HS-27A (cell line): ENCODE measurements at regions not wholly inside any gene's neighbourhood (a gene's known extent, or its start where the extent isn't known, plus 50 kb on each side); places are given as distances from the start of the nearest gene placed in this dataset.
"Not testable (repeated sequence)": the region's sequence is repeated elsewhere in the genome, so short reads cannot be mapped to it uniquely, and the experiment has no call there.

Source experiments
- DNase-seq: peaks from one replicate; pipeline ENCODE4 v3.0.0-alpha.2; 2012; ENCODE audit warnings: low read depth, missing footprints

DNA sequence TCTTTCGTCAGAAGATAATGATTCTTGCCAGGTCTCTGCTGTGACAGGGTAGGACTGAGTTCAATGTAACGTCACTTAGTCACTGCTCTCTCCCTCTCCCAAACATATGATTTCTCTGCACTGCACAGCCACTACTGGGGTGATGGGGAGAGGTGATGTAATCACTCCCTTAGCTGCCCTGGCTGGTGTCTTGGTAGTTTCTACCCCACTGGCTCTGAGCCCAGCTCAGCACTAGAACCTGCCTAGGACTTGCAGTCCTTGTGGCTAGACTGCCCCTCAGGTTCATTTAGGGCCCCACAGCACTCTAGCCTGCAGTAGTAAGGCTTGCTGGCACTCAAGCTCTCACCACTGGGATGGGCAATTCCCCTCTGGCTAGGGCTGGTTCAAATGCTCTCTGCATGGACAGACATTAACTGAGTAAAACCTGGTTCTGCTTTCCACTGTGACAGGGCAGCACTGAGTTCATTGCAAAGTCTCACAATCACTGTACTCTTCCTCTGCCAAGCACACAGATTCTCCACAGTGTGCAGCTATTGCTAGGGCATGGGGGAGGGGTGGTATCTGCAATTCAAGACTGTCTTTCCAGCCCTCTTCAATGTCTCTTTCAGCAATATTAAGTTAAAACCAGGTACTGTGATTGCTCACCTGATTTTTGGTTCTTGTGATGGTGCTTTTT is 571.4 kb upstream of the FAT3 start:
- no peak for DNase-seq

DNA sequence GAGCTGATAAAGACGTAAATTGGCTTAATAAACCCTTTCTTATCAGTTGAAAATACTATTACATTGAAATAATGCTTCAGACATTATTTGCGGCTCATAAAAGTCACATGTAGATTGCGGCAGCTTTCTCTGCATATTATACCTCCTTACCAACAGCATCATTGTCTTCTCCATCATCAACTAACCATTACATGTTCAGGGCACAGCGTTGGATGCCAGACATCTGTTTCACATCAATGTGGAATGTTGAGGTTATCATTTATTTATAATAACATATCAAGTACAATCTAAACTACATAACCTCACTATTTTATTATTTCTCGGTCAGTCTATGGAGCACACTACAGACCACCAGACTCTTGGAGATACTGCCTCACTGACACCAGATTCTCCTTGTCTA is 573.8 kb upstream of the FAT3 start:
- no peak for DNase-seq

DNA sequence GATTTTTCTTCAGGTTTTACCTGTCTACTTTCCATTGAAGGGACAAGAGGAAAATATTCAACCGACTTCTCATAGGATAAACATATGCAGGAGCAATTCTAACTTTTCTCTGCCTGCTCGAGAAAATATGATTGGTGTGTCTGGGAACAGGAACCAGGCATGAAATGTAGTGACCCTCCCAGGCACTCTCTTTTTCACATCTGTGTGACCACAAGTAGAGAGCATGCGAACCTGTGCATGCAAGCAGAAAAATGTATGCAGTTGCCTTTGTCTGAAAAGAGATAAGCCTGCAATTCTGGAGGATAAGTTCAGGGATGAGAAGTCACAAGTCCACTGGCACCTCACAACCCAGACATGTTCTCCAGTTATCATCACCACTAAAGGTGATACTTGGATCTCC is 583.5 kb upstream of the FAT3 start:
- DNase-seq: no peak

DNA sequence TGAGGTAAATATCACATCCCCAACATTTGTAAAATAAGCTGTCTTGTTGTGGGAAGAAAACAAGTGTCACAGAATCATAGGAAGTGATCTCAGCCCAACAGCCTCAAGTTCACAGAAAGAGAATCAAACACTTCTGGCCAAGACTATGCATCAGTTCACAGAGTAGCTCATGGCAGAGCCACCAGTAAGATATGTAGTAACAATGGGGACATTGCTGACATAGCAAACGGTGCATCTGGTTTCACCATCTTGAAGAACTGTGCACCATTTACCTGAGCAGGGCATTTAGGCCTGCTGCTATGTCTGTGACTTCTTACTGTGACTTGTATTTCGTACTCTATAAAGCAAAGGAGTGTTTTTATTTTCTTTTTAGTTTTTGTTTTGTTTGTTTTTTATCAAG is 585.3 kb upstream of the FAT3 start:
- DNase-seq: no peak

DNA sequence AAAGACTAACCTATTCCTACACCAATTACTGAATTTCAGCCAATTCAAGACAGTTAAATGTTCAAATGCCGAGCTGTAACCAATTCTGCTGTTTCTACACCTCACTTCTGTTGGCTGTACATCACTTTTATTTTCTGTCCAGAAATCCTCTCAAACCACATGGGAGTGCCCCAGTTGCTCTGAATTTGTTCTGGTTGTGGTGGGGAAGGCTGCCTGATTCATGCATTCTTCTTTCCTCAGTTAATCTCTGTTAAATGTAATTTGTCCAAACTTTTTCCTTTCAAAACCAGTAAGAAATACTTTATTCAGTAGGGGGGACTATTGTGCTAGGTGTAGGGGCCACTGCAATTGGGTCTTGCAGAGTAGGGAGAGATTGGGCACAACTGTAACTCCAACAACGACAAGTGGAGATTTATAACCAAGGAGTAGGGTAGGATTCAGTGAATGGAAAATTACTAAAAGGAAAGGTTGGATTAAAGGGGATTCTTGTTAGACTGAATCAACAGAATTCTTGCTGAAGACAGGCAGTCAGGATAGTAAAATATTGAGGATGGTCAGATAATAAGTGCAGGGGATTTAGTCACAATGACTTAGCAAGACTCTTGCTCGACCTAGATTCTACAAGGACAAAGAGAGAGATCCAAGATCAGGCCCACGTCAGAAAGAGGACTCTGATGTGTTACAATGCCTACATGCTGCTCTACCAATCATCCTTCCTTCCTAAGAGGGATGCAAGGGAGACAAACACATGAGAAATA is 593.5 kb upstream of the FAT3 start:
- DNase-seq: no peak

DNA sequence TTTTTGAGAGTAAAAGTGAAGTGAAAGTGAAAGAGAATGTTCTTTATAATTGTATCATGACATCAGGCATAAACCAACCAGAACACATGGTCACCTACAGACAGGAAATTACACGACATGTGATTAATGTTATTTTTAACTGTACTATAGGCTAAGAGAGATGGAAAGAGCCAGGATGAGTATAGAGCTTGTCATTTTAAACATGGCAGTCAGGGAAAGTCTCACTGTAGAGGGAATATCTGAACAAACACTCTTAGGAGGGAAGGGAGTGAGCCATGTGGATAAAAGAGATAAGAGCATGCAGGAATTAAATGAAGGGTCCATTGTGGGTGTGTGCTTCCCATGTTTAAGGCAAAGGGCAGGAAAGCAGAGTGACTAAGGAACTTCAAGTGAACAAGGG is 599.1 kb upstream of the FAT3 start:
- DNase-seq: no peak

DNA sequence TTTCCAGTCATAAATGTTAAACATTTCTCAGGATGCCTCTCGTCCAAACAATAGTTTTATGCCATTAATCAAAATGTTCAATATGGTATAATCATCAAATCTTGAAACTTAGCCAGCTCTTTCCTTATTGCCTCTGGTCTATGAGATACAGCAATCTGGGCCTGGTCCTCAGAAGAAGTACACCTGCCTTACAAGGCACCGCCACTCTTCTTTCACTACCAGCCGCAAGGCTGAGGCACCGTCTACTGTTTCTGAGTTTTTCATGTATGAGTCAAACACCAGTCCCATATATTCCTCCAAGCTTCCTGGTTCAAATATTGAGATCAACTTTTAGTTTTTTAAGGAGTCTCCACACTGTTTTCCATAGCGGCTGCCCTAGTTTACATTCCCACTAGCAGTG is 600.6 kb upstream of the FAT3 start:
- no peak for DNase-seq

DNA sequence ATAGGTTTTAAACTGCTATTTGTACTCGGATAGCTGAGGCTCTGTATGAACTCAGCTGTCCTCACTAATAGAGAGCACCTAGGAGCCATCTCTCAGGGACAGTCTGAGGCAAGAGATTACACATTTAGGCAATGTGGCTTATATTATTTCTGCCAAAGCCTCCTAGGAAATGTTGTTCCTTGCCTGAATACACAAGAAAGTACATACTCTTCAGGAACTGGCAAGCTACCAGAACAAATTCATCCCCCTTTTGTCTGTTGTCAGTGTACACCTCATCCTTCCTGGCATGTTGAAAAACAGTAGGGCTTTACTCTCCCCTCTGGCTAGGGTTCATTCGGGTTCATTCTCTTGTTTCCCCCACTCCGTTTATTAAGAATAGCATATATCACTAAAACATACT is 615.9 kb upstream of the FAT3 start:
- DNase-seq: no peak

DNA sequence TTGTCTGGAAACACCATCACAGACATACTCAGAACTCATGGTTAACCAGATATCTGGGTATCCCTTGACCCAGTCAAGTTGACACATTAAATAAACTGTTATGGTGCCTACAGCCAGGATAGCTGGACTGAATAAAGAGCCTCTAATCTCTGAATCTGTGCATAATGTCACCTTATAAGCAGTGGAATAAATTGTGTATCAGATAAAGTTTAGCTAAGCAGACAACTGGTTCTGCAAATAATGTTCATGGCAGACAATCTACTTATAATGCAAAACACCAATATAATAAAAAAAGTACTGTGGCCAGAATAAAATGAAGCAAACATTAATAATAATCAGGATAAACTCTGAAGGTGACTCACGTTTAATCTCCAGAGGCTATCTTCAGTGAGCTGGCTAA is 628.5 kb upstream of the FAT3 start:
- no peak for DNase-seq

DNA sequence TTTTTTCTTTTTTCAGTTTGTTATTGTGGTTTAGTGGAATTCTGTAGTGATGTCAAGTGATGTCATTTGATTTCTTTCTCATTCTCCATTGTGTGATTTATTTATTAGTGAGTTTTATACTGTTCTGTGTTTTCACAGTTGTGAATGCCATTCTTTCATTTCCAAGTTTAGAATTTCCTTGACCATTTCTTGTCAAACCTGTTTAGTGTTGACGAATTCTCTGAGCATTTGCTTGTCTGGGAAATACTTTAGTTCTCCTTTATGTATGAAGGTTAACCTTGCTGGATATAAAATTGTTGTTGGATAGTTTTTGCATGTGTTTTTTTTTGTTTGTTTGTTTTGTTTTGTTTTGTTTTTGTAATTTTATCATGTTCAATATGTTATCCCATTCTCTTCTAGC is 633.6 kb upstream of the FAT3 start:
- DNase-seq: no peak

DNA sequence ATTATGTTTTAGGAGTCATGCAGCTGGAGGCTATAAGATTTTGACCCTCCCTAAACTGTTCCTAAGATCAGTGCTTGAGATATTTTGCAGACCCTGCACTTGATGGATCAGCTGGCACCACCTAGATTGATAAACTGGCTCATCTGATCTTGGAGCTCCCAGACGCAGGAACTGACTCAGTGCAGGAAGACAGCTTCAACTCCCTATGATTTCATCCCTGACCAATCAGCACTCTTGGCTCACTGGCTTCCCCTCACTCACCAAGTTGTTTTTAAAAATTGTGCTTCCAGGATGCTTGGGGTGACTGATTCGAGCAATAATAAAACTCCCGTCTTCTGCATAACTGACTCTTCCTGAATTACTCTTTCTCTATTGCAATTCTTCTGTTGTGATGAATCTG is 637.5 kb upstream of the FAT3 start:
- DNase-seq: no peak

DNA sequence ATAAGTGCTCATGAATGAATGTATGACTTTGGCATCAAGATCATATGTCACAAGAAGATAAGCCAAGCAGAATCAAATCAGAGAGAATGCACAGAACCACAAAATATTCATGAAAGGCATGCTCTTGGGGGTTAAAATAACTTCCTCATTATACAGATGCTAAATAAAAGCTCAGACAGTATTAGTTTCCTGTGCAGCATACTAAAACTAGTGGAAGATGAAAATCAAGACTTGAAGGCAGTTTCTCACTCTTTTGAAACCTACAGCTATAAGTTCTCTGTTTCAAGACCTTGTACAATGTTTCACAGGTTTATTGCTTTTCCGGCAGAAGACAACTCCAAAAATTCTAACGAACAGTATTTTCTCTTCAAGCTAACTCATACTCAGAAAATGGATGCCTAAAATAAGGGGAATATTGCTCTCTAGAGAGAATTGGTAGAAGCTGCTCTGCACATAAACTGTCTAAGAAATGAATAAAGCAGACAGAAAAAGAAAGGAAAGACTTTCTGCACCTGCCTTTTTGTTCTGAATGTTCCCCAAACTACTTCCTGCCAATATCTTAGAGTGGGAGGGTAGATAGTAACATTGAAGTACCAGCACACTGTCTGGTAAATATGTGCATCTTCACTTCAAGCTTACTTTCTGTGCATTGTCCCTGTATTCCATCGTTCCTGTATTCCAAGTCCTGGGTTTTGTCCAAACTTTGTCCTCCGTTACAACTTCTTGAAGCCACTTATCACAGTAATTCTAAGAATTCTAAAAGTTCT is 639.4 kb upstream of the FAT3 start:
- DNase-seq: no peak

DNA sequence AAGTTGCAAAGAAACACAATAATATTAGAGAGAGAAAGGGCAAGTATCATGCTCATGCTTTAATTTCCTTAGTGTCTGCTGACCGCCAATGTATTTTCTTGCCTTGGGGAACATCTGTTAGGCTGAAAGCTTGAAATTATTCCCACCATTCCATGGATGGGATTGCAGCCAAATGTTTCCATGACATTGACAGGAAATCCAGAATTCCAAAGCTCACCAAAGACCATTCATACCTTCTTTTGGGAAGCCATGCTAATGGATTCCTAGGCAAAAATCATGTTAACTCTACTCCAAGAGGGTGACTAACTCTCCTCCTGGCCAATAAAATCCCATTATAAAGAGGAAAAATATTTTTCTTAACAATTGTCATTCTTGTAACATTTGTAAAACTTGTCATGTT is 661.4 kb upstream of the FAT3 start:
- no peak for DNase-seq

DNA sequence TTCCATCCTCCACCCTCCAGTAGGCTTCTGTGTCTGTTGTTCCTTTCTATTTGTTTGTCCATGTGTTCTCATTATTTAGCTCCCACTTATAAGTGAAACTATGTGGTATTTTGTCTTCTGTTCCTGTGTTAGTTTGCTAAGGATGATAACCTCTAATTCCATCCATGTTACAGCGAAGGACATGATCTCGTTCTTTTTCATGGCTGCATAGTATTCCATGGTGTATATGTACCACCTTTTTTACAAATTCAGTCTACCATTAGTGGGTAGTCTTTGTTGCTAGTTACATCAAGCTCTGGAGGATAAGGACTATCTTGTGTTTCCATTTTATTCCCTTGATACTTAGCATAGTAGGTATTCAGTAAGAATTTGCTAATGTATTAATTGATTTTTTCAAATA is 664.2 kb upstream of the FAT3 start:
- DNase-seq: no peak

DNA sequence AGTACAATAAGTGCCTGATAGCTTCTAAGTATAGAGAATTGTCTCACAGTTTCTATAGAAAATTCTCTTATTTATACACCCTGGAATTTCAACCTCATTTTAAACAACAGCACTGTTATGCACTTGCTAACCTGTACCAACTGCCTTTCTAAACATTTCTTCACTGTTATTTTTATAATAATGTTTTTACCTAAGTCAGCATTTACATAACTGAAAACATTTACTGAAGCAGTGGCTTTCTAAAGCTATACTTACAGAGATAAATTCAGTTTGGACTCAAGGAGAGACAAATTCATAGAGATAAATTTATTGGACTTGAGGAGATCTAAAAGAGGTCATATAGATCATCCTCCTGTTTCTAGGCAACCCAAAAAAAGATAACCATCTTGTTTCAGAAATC is 686.6 kb upstream of the FAT3 start:
- DNase-seq: no peak

DNA sequence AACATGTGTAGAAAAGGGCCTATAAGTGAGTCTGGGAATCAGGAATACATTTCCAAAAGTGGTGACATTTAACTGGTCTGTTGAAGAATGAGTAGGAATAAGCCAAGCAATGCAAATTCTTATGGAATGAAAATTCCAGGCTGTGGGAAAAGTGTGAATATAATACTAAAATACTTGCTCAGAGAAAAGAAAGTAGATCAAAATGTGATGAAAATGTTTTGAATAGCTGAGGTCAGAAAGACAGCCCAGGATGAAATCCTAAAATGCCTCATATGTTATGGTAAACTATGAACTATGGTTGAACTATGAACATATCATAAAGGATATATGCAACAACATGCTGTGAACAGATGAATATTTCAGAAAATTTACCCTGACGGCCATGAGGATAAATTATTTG is 688.3 kb upstream of the FAT3 start:
- DNase-seq: no peak

DNA sequence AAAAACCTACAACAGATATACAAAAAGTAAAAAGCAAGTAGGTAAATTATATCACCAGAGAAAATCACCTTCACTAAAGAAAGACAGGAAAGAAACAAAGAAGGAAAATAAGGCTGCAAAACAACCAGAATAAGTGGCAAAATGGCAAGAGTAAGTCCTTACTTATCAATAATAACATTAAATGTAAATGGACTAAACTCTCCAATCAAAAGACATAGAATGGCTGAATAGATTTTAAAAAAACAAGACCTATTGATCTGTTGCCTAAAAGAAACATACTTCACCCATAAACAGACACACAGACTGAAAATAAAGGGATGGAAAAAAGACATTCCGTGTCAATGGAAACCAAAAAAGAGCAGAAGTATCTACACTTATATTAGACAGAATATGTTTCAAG is 695.7 kb upstream of the FAT3 start:
- no peak for DNase-seq

DNA sequence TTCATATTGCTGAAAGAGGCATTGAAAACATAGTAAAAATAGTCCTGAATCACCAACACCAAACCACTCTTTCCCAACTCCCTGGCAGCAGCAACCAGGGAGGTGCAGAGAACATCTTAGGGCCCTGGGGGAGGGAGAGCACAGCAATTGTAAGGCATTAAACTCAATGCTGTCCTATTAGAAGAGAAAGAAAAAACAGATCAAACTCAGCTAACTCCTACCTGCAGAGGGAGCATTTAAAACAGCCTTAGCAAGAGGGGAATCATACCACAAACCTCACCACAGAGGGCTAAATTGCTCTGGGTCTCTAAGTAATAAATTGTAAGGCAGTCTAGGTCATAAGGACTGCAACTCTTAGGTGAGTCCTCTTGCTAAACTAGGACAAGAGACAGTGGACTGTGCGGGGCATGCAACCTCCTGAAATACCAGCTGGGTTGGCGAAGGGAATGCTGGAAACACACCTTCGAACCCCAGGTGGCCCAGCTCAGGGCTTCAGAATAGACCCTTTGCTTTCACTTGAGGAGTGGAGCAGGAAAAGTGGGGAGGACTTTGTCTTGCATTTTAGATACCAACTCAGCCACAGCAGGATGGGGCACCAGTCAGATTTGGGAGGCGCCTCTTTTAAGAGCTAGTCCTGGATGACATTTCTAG is 697.1 kb upstream of the FAT3 start:
- no peak for DNase-seq

DNA sequence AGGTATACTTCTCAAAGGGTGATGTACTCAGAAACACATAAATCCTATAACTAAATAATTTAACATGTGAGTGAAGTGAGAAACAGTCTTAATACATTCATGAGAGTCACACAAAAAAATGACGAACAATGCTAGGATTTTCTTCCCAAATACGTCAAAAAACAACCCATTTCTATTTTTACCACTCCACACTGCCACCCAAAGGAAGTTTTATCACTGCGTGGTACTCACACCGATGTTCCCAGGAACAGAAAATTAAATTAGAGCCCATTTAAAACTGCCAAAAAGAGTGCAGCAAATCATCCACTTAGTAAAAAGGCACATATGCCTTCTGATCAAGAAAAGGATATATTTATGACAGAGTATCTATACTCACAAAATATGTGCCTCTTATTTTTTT is 710.9 kb upstream of the FAT3 start:
- no peak for DNase-seq

DNA sequence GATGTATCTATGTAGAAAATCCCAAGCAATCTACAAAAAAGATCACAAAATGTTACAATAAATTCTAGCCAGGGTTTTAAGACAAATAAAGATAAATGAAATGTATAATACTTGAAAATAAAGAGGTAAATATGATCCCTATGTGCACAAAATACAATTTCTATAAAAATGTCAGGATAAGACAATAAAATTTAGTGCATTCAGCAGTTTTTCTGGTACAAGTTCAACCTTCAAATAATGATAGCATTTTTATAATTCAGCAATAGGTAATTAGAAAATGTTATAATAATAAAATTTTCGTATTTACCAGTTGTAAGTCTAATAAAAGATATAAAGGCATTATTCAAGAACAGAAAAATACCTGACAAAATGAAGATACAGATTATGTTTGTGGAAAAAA is 726.8 kb upstream of the FAT3 start:
- DNase-seq: no peak

DNA sequence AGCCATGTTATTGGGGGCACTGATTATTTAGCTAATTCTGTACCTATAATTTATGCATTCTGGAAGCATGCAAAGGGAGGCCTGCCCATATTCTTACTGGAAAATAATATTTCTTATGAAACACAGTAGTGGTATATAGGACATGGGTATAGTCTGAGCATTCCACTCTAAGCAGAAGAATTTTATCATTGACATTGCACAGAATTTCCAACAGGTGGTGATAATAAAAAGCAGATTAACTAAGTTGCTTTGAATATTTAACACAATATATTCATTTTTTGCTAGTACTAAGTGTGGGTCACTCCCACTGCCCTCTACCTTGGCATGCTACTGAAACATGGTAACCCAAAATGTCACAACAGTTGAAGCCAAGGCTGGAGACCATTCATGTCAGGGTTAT is 728.8 kb upstream of the FAT3 start:
- DNase-seq: no peak

DNA sequence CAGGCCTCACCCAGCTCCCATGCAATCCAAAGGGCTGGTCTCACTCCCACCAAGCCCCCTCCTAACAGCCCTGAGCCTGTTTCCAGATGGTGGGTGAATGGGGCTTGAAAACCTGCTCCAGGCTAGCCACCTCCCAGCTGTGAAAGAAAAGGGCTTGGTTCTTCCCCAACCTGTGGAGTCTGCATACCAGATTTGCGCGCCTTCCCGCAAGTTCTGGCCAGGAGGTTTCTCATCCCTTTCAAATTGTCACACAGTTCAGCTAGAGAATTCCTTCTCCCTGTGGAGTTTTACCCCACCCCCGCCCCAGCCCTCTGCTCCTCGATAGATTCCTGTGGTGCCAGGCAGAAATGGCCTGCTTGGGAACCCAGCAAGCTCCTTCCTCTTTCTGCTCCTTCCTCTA is 734.6 kb upstream of the FAT3 start:
- DNase-seq: no peak

DNA sequence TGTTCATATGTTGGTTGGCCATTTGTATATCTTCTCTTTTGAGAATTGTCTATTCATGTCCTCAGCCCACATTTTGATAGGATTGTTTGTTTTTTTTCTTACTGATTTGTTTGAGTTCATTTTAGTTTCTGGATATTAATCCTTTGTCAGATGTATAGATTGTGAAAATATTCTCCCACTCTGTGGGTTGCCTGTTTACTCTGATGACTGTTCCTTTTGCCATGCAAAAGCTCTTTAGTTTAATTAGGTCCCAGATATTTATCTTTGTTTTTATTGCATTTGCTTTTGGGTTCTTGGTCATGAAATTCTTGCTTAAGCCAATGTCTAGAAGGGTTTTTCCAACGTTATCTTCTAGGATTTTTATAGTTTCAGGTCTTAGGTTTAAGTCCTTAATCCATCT is 740.7 kb upstream of the FAT3 start:
- DNase-seq: not testable (repeated sequence)
